ENCODE measurements at regions not wholly inside any gene's neighbourhood (a gene's known extent, or its start where the extent isn't known, plus 50 kb on each side); places are given as distances from the start of the nearest gene placed in this dataset.
"Not testable (repeated sequence)": the region's sequence is repeated elsewhere in the genome, so short reads cannot be mapped to it uniquely, and the experiment has no call there.

DNA sequence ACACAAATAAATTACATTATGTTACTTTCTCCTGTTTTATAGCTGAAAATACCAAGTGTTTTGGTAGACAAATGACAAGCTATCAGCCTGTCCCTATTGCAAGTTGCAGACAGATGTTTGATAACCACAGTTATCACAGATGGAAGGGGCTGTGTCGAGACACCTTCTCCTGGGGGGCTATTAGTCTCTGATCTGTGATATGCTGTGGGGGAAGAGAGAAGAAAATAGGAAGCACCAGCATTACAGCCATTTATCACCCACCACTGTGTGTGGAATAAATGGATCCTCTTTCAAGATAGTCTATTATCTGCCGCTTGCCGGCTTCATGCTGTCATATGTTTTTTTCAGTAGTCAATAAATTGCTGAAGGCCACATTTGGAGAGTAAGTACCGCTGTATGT is 597.2 kb upstream of the ADARB2 start:
- no peak for DNase-seq (ENCODE audit: insufficient read length, low spot score, missing footprints)
- Histone ChIP-seq H3K79me2 (ENCODE audit: insufficient read depth, low read length) (no peaks in the 10 kb centered on the region), H3K36me3 (ENCODE audit: insufficient read depth, low read length) (no peaks in the 10 kb centered on the region), H4K20me1 (ENCODE audit: insufficient read depth, low read length) (no peaks in the 10 kb centered on the region), H3K27ac (ENCODE audit: low read depth, low read length) (no peak overlapping the region), H3K9me3 (ENCODE audit: low read depth, low read length) (peaks cover 6% of the 10 kb centered on the region), H3K4me2 (ENCODE audit: insufficient read depth, low read length) (no peak overlapping the region), H3K4me3 (ENCODE audit: insufficient read depth, low read length) (no peak overlapping the region), H3K27me3 (ENCODE audit: insufficient read depth, low read length) (no peaks in the 10 kb centered on the region), H2AFZ (ENCODE audit: low read length) (no peak overlapping the region), H3K4me1 (ENCODE audit: insufficient read depth, low read length) (no peaks in the 10 kb centered on the region)
- TF ChIP-seq CTCF (IDR thresholded peaks at IDR 0.05; ENCODE audit: extremely low read depth, low read depth, low read length) = no peak

DNA sequence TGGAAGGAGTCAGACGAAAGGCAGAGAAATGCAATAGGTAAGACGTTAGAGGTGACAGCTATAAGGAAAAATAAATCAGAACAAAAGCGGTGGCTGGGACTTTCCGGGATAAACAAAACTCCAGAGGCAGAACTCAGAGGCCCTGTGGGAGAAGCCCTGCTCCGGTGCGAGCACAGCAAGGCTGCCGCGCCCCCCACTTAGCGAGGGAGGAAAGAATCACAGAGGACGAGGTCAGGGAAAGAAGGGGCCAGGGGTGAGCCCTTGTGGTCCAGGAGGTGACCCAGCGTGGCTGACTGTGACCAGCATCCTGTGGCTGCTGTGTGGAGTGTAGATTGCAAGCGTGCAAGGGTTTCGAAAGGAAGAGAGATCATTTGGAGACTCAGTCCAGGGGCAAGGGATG is 591.8 kb upstream of the ADARB2 start:
- H3K9me3 ChIP-seq (ENCODE audit: low read depth, low read length) = peaks cover 3% of the 10 kb centered on the region
- H3K4me2 ChIP-seq (ENCODE audit: insufficient read depth, low read length) = no peak overlapping the region
- H3K4me1 ChIP-seq (ENCODE audit: insufficient read depth, low read length) = no peaks in the 10 kb centered on the region
- H3K27me3 ChIP-seq (ENCODE audit: insufficient read depth, low read length) = no peaks in the 10 kb centered on the region
- H3K36me3 ChIP-seq (ENCODE audit: insufficient read depth, low read length) = no peaks in the 10 kb centered on the region
- TF ChIP-seq CTCF (IDR thresholded peaks at IDR 0.05; ENCODE audit: extremely low read depth, low read depth, low read length) = no peak
- no peaks in the 10 kb centered on the region for H3K79me2 ChIP-seq (ENCODE audit: insufficient read depth, low read length)
- no peak overlapping the region for H3K4me3 ChIP-seq (ENCODE audit: insufficient read depth, low read length)
- H2AFZ ChIP-seq (ENCODE audit: low read length) = no peak overlapping the region
- no peak overlapping the region for H3K27ac ChIP-seq (ENCODE audit: low read depth, low read length)
- H4K20me1 ChIP-seq (ENCODE audit: insufficient read depth, low read length) = no peaks in the 10 kb centered on the region
- no peak for DNase-seq (ENCODE audit: insufficient read length, low spot score, missing footprints)

GRCh38 chr10:2326411-2326810 is 589.1 kb upstream of the ADARB2 start:
- Histone ChIP-seq H2AFZ (ENCODE audit: low read length) (no peak overlapping the region), H3K4me1 (ENCODE audit: insufficient read depth, low read length) (no peaks in the 10 kb centered on the region), H3K9me3 (ENCODE audit: low read depth, low read length) (no peaks in the 10 kb centered on the region), H3K79me2 (ENCODE audit: insufficient read depth, low read length) (no peaks in the 10 kb centered on the region), H3K36me3 (ENCODE audit: insufficient read depth, low read length) (no peaks in the 10 kb centered on the region), H3K4me3 (ENCODE audit: insufficient read depth, low read length) (no peak overlapping the region), H3K27ac (ENCODE audit: low read depth, low read length) (no peak overlapping the region), H3K27me3 (ENCODE audit: insufficient read depth, low read length) (no peaks in the 10 kb centered on the region), H4K20me1 (ENCODE audit: insufficient read depth, low read length) (no peaks in the 10 kb centered on the region), H3K4me2 (ENCODE audit: insufficient read depth, low read length) (no peak overlapping the region)
- no peak for DNase-seq (ENCODE audit: insufficient read length, low spot score, missing footprints)
- TF ChIP-seq CTCF (IDR thresholded peaks at IDR 0.05; ENCODE audit: extremely low read depth, low read depth, low read length) = no peak

GRCh38 chr10:2315045-2315485 is 577.7 kb upstream of the ADARB2 start:
- not testable (repeated sequence) for H3K27ac ChIP-seq (ENCODE audit: low read depth, low read length); DNase-seq (ENCODE audit: insufficient read length, low spot score, missing footprints); H3K4me2 ChIP-seq (ENCODE audit: insufficient read depth, low read length); H4K20me1 ChIP-seq (ENCODE audit: insufficient read depth, low read length); H2AFZ ChIP-seq (ENCODE audit: low read length); H3K4me3 ChIP-seq (ENCODE audit: insufficient read depth, low read length); H3K79me2 ChIP-seq (ENCODE audit: insufficient read depth, low read length); H3K4me1 ChIP-seq (ENCODE audit: insufficient read depth, low read length); H3K27me3 ChIP-seq (ENCODE audit: insufficient read depth, low read length); H3K36me3 ChIP-seq (ENCODE audit: insufficient read depth, low read length); H3K9me3 ChIP-seq (ENCODE audit: low read depth, low read length)

Measured in osteoblast (primary cell).